ENCODE measurements at regions not wholly inside any gene's neighbourhood (a gene's known extent, or its start where the extent isn't known, plus 50 kb on each side); places are given as distances from the start of the nearest gene placed in this dataset.

GRCh38 chr16:73515616-73516015, 467.7 kb upstream of the ZFHX3 start (continued):
- no peak for TF ChIP-seq SMARCA5 (IDR thresholded peaks at IDR 0.05)
- TF ChIP-seq CBX5 (IDR thresholded peaks at IDR 0.05; ENCODE audit: low read depth), result no peak
- TF ChIP-seq EP300 (IDR thresholded peaks at IDR 0.05; ENCODE audit: borderline replicate concordance in 1 of 2, control insufficient read depth in 1 of 2, low read depth in 2 of 2, low read length in 2 of 2), result no peak
- no peak for TF ChIP-seq SIN3A (IDR thresholded peaks at IDR 0.05; ENCODE audit: low read depth, low read length)
- no peak for TF ChIP-seq ZNF207 (IDR thresholded peaks at IDR 0.05; ENCODE audit: borderline replicate concordance)
- no peak for TF ChIP-seq RB1 (IDR thresholded peaks at IDR 0.05; ENCODE audit: borderline replicate concordance)

- WGBS (ENCODE audit: insufficient coverage, insufficient replicate concordance, low lambda C conversion rate, missing lambda C conversion rate), result 8% methylated on average over 3 of the region's 3 CpGs
- Histone ChIP-seq H2AFZ (ENCODE audit: control insufficient read depth, low read depth, low read length) (no peak overlapping the region), H3K9ac (ENCODE audit: control insufficient read depth, insufficient read depth, low read length) (no peak overlapping the region), H3K27me3 (replicated peaks in 1 of 2; ENCODE audit: control insufficient read depth in 2 of 2, insufficient read depth in 2 of 2, low read length in 1 of 2) (no peaks in the 10 kb centered on the region), H3K9me3 (replicated peaks; ENCODE audit: control insufficient read depth, insufficient read depth, low read length) (no peaks in the 10 kb centered on the region), H3K79me2 (ENCODE audit: control insufficient read depth, insufficient read depth, low read length) (no peaks in the 10 kb centered on the region), H3K4me1 (ENCODE audit: control insufficient read depth, insufficient read depth, low read length) (no peaks in the 10 kb centered on the region), H3K4me3 (no peak overlapping the region), H3K27ac (ENCODE audit: control insufficient read depth, insufficient read depth) (no peak overlapping the region), H3K36me3 (ENCODE audit: control insufficient read depth in 2 of 2, insufficient read depth in 2 of 2, low read length in 1 of 2) (no peaks in the 10 kb centered on the region), H4K20me1 (ENCODE audit: control insufficient read depth, insufficient read depth) (no peaks in the 10 kb centered on the region), H3K4me2 (ENCODE audit: control insufficient read depth, insufficient read depth) (no peak overlapping the region)
- in situ Hi-C loops (cut with MboI), result no loop called here
- RAD21 ChIA-PET (ENCODE audit: unreplicated experiment), result no interaction called here
- TF ChIP-seq EGR1 (IDR thresholded peaks at IDR 0.05; ENCODE audit: borderline replicate concordance in 1 of 2, low read depth in 2 of 2, low read length in 2 of 2), result no peak
- no peak for TF ChIP-seq SKIL (IDR thresholded peaks at IDR 0.05; ENCODE audit: low read depth, poor library complexity, severe bottlenecking)
- no peak for TF ChIP-seq RFX5 (IDR thresholded peaks at IDR 0.05; ENCODE audit: low read depth, low read length)
- TF ChIP-seq JUND (IDR thresholded peaks at IDR 0.05; ENCODE audit: low read depth, low read length), result no peak
- no peak for TF ChIP-seq STAT1 (conservative IDR thresholded peaks at IDR 0.05)
- BruUV-seq (replicated peaks), result no TSS peak
- DNase-seq (ENCODE audit: low read depth, low spot score) (no peak), FAIRE-seq (no peak), ATAC-seq (no peak)
- intact Hi-C loops (cut with micrococcal nuclease; ENCODE audit: unreplicated experiment), result no loop called here
- CTCF ChIA-PET, result no interaction called here
- POLR2A ChIA-PET, result no interaction called here
- SMC1A ChIA-PET (ENCODE audit: uncharacterized antibody, unreplicated experiment), result no interaction called here
These were observed 462.9 kb upstream of the ZFHX3 start for GRCh38 chr16:73510852-73511251.
